K562 (cell line): ENCODE measurements at regions not wholly inside any gene's neighbourhood (a gene's known extent, or its start where the extent isn't known, plus 50 kb on each side); places are given as distances from the start of the nearest gene placed in this dataset.

Source experiments
- ATF2 ChIP-seq: sonication (generic); formaldehyde crosslinking; IDR thresholded peaks from 2 replicates; pipeline ENCODE4 v1.8.1; 2022; ENCODE audit warnings: missing genetic modification reagents
- CBFA2T3 ChIP-seq: fragments of 450-650 bp; IDR thresholded peaks from 2 replicates; pipeline ENCODE4 v1.6.1; 2017
- EWSR1 ChIP-seq: fragments of 450-650 bp; IDR thresholded peaks from 2 replicates; pipeline ENCODE4 v1.6.1; 2018; ENCODE audit warnings: borderline replicate concordance, mild to moderate bottlenecking, low read depth, moderate library complexity; ENCODE audit not compliant: partially characterized antibody
- HLTF ChIP-seq: fragments of 450-650 bp; IDR thresholded peaks from 2 replicates; pipeline ENCODE4 v1.6.1; 2016
- JUNB ChIP-seq: fragments of 450-650 bp; formaldehyde crosslinking; conservative IDR thresholded peaks from 2 replicates; pipeline ENCODE4 v1.4.0; 2020; ENCODE audit warnings: mild to moderate bottlenecking
- NR2C2 ChIP-seq, 2 experiments: fragments of 200-800 bp in 1 of 2; sonication (Bioruptor generic) in 1 of 2; sonication (generic) in 1 of 2; formaldehyde crosslinking in 1 of 2; IDR thresholded peaks; 2 replicates each; pipeline versions ENCODE4 v1.6.1 to v1.8.0; 2016 to 2022; ENCODE audit warnings: mild to moderate bottlenecking in 1 of 2, missing compliant biosample characterization in 1 of 2, missing genetic modification characterization in 1 of 2, missing genetic modification reagents in 1 of 2
- RBM25 ChIP-seq: fragments of 200-400 bp; formaldehyde crosslinking; IDR thresholded peaks from 2 replicates; pipeline ENCODE4 v1.6.1; 2018; ENCODE audit warnings: low read length, low read depth, moderate library complexity; ENCODE audit not compliant: severe bottlenecking
- SMAD1 ChIP-seq: fragments of 150-350 bp; IDR thresholded peaks from 2 replicates; pipeline ENCODE4 v1.6.1; 2014; ENCODE audit warnings: low read length, low read depth; ENCODE audit not compliant: partially characterized antibody
- SMARCB1 ChIP-seq: IDR thresholded peaks from 2 replicates; pipeline ENCODE4 v1.6.1; 2011; ENCODE audit warnings: improper control_type of control experiment, low read depth; ENCODE audit not compliant: insufficient read length
- SMARCE1 ChIP-seq: fragments of 450-650 bp; IDR thresholded peaks from 2 replicates; pipeline ENCODE4 v1.7.1; 2016; ENCODE audit warnings: mild to moderate bottlenecking
- ZKSCAN1 ChIP-seq: fragments of 150-350 bp; IDR thresholded peaks from 2 replicates; pipeline ENCODE4 v1.6.1; 2016; ENCODE audit warnings: low read depth, low read length
- ZNF12 ChIP-seq: sonication (generic); formaldehyde crosslinking; IDR thresholded peaks from 2 replicates; pipeline ENCODE4 v1.4.0; 2020; ENCODE audit warnings: mild to moderate bottlenecking, missing genetic modification reagents
- ZNF354B ChIP-seq: fragments of 250-450 bp; sonication (Bioruptor Pico); IDR thresholded peaks from 2 replicates; pipeline ENCODE4 v1.4.0; 2020
- ZNF408 ChIP-seq: fragments of 250-450 bp; sonication (Bioruptor Pico); IDR thresholded peaks from 2 replicates; pipeline ENCODE4 v1.4.0; 2020; ENCODE audit warnings: low read depth, mild to moderate bottlenecking, moderate library complexity
- ZNF764 ChIP-seq: fragments of 250-450 bp; sonication (Bioruptor Pico); IDR thresholded peaks from 2 replicates; pipeline ENCODE4 v1.4.0; 2020; ENCODE audit warnings: low read depth, mild to moderate bottlenecking, moderate library complexity
- TF ChIP-seq, protein P1 (sequence below): IDR thresholded peaks from 2 replicates; pipeline ENCODE4 v1.6.1; 2014; ENCODE audit warnings: antibody characterized with exemption
- TF ChIP-seq, protein P2 (sequence below): fragments of 200-800 bp; sonication (Bioruptor generic); IDR thresholded peaks from 2 replicates; pipeline ENCODE4 v1.6.1; 2017; ENCODE audit warnings: missing genetic modification characterization, missing compliant biosample characterization
- TF ChIP-seq, protein P3 (sequence below): fragments of 250-450 bp; sonication (Bioruptor Pico); IDR thresholded peaks from 2 replicates; pipeline ENCODE4 v1.4.0; 2020; ENCODE audit warnings: mild to moderate bottlenecking, moderate library complexity
- TF ChIP-seq, protein P4 (sequence below): IDR thresholded peaks from 3 replicates; pipeline ENCODE4 v1.6.1; 2011; ENCODE audit warnings: borderline replicate concordance, mild to moderate bottlenecking; ENCODE audit not compliant: insufficient read length, insufficient read depth

GRCh38 chr22:22043296-22044078, 60.9 kb upstream of the TOP3B start (continued):
- TF ChIP-seq ATF2 (peak; percentile 17; the same call in 1 of the 2 replicates), ZNF408 (CRISPR knock-in tag) (no peak), SMARCE1 (no peak), EWSR1 (no peak), ZNF354B (CRISPR knock-in tag) (no peak), HLTF (no peak), SMARCB1 (no peak), CBFA2T3 (no peak), JUNB (no peak), RBM25 (no peak), NR2C2 (CRISPR knock-in tag; IDR thresholded peaks at IDR 0.05) (no peak), NR2C2 (tag; IDR thresholded peaks at IDR 0.05) (no peak), SMAD1 (no peak), ZKSCAN1 (no peak), ZNF12 (0 out of 2 replicates have a peak, but pooled peaks have one; percentile 31), ZNF764 (no peak)
- TF ChIP-seq, protein P1, sequence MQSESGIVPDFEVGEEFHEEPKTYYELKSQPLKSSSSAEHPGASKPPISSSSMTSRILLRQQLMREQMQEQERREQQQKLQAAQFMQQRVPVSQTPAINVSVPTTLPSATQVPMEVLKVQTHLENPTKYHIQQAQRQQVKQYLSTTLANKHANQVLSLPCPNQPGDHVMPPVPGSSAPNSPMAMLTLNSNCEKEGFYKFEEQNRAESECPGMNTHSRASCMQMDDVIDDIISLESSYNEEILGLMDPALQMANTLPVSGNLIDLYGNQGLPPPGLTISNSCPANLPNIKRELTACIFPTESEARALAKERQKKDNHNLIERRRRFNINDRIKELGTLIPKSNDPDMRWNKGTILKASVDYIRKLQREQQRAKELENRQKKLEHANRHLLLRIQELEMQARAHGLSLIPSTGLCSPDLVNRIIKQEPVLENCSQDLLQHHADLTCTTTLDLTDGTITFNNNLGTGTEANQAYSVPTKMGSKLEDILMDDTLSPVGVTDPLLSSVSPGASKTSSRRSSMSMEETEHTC: no peak
- TF ChIP-seq, protein P2, sequence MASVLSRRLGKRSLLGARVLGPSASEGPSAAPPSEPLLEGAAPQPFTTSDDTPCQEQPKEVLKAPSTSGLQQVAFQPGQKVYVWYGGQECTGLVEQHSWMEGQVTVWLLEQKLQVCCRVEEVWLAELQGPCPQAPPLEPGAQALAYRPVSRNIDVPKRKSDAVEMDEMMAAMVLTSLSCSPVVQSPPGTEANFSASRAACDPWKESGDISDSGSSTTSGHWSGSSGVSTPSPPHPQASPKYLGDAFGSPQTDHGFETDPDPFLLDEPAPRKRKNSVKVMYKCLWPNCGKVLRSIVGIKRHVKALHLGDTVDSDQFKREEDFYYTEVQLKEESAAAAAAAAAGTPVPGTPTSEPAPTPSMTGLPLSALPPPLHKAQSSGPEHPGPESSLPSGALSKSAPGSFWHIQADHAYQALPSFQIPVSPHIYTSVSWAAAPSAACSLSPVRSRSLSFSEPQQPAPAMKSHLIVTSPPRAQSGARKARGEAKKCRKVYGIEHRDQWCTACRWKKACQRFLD (CRISPR knock-in tag): no peak
- TF ChIP-seq, protein P3, sequence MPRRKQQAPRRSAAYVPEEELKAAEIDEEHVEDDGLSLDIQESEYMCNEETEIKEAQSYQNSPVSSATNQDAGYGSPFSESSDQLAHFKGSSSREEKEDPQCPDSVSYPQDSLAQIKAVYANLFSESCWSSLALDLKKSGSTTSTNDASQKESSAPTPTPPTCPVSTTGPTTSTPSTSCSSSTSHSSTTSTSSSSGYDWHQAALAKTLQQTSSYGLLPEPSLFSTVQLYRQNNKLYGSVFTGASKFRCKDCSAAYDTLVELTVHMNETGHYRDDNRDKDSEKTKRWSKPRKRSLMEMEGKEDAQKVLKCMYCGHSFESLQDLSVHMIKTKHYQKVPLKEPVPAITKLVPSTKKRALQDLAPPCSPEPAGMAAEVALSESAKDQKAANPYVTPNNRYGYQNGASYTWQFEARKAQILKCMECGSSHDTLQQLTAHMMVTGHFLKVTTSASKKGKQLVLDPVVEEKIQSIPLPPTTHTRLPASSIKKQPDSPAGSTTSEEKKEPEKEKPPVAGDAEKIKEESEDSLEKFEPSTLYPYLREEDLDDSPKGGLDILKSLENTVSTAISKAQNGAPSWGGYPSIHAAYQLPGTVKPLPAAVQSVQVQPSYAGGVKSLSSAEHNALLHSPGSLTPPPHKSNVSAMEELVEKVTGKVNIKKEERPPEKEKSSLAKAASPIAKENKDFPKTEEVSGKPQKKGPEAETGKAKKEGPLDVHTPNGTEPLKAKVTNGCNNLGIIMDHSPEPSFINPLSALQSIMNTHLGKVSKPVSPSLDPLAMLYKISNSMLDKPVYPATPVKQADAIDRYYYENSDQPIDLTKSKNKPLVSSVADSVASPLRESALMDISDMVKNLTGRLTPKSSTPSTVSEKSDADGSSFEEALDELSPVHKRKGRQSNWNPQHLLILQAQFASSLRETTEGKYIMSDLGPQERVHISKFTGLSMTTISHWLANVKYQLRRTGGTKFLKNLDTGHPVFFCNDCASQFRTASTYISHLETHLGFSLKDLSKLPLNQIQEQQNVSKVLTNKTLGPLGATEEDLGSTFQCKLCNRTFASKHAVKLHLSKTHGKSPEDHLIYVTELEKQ (CRISPR knock-in tag): no peak
- TF ChIP-seq, protein P4, sequence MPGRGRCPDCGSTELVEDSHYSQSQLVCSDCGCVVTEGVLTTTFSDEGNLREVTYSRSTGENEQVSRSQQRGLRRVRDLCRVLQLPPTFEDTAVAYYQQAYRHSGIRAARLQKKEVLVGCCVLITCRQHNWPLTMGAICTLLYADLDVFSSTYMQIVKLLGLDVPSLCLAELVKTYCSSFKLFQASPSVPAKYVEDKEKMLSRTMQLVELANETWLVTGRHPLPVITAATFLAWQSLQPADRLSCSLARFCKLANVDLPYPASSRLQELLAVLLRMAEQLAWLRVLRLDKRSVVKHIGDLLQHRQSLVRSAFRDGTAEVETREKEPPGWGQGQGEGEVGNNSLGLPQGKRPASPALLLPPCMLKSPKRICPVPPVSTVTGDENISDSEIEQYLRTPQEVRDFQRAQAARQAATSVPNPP: no peak
